H1 (cell line): ENCODE measurements at regions not wholly inside any gene's neighbourhood (a gene's known extent, or its start where the extent isn't known, plus 50 kb on each side); places are given as distances from the start of the nearest gene placed in this dataset.

Experiments
- CBX8 ChIP-seq: fragments of 300-800, 300-1000 bp; sonication (generic); IDR thresholded peaks from 2 replicates; pipeline ENCODE4 v1.7.1; 2016; ENCODE audit warnings: low read depth, low read length, borderline replicate concordance
- CTCF ChIP-seq, 3 experiments: IDR thresholded peaks; 1 replicate in 2 of 3; 2 replicates in 1 of 3; pipeline versions ENCODE4 v1.5.1 to v1.6.1; 2011; ENCODE audit warnings: low read length in 3 of 3, mild to moderate bottlenecking in 3 of 3, inconsistent platforms in 2 of 3, low read depth in 1 of 3, moderate library complexity in 1 of 3; ENCODE audit not compliant: insufficient read depth in 1 of 3; ENCODE audit errors: control extremely low read depth in 1 of 3
- ZNF274 ChIP-seq: IDR thresholded peaks from 2 replicates; pipeline ENCODE4 v1.7.0; 2012; ENCODE audit warnings: low read length, borderline replicate concordance; ENCODE audit errors: extremely low read depth

GRCh38 chr5:174844971-174845370, 120.6 kb downstream of the MSX2 start:
- TF ChIP-seq CTCF (IDR thresholded peaks at IDR 0.05; ENCODE audit: control extremely low read depth in 1 of 3, insufficient read depth in 1 of 3, low read depth in 1 of 3, low read length in 3 of 3) (no peak), ZNF274 (no peak), CBX8 (no peak)
